ENCODE measurements at regions not wholly inside any gene's neighbourhood (a gene's known extent, or its start where the extent isn't known, plus 50 kb on each side); places are given as distances from the start of the nearest gene placed in this dataset.

DNA sequence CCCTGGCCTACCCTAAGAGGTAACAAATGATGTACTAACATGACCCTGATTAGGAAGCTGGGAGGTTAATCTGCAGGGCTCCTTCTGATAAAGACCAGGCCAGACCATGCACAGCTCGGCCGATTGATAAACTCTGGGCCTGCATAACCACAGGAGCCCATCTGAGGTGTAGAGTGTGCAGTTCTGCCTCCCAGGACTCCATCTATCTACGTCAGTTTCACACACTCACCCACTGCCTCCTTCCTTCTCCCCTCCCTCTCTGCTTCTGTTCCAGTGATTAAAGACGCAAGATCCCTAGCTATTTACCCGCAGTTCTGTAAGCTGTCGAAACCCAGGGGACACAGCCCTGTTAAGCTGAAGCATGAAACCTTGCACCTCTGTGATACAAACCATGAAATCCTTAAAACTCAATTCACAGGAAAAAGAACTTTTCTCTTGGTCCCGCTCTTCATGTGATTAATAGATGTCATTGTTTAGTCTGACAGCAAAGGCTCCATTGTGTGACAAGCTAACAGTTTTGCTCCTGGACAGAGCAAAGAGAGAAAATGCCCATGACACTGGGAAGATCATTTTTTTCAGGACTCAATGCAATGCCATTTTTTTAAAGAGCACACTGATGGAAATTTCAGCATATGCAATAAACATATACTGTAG lies 470.6 kb downstream of the MAFB start:
- Mint-ChIP-seq H3K27me3 (peaks cover 3% of the 10 kb centered on the region), H3K27ac (peak overlapping the region; percentile 43), H3K4me3 (ENCODE audit: low read depth) (no peak overlapping the region), H3K4me1 (ENCODE audit: low read depth) (peaks cover 13% of the 10 kb centered on the region), H3K36me3 (ENCODE audit: insufficient read depth) (no peaks in the 10 kb centered on the region), H3K9me3 (ENCODE audit: low read depth) (peaks cover 2% of the 10 kb centered on the region)
- no peak for DNase-seq (ENCODE audit: low spot score, unreplicated experiment)
- TF ChIP-seq, protein P1, sequence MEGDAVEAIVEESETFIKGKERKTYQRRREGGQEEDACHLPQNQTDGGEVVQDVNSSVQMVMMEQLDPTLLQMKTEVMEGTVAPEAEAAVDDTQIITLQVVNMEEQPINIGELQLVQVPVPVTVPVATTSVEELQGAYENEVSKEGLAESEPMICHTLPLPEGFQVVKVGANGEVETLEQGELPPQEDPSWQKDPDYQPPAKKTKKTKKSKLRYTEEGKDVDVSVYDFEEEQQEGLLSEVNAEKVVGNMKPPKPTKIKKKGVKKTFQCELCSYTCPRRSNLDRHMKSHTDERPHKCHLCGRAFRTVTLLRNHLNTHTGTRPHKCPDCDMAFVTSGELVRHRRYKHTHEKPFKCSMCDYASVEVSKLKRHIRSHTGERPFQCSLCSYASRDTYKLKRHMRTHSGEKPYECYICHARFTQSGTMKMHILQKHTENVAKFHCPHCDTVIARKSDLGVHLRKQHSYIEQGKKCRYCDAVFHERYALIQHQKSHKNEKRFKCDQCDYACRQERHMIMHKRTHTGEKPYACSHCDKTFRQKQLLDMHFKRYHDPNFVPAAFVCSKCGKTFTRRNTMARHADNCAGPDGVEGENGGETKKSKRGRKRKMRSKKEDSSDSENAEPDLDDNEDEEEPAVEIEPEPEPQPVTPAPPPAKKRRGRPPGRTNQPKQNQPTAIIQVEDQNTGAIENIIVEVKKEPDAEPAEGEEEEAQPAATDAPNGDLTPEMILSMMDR (IDR thresholded peaks at IDR 0.05; ENCODE audit: unreplicated experiment), result no peak

DNA sequence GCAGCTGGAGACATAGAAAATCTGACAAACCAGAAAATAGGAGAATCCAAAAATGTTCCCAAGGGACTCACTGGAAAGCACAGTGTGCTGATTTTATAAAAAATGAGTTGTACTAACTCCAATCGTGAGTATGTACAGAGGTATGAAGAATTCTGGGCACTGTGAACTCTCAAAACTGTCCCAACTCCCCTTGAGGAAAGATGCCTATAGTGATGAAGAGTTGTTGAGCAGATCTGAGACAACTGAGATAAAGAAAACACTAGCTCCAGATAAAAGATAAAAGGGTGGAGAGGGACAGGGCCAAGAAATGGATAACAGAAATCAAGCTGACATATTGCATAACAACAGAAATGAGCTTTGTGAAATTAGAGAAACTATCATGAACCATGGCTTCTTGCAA lies 481.4 kb downstream of the MAFB start:
- TF ChIP-seq, protein P1 (IDR thresholded peaks at IDR 0.05; ENCODE audit: unreplicated experiment), result no peak
- peaks cover 12% of the 10 kb centered on the region for H3K9me3 Mint-ChIP-seq (ENCODE audit: low read depth)
- peaks cover 2% of the 10 kb centered on the region for H3K36me3 Mint-ChIP-seq (ENCODE audit: insufficient read depth)
- H3K4me3 Mint-ChIP-seq (ENCODE audit: low read depth), result no peak overlapping the region
- H3K4me1 Mint-ChIP-seq (ENCODE audit: low read depth), result peaks cover 4% of the 10 kb centered on the region
- H3K27me3 Mint-ChIP-seq, result peaks cover 3% of the 10 kb centered on the region
- no peak for DNase-seq (ENCODE audit: low spot score, unreplicated experiment)
- H3K27ac Mint-ChIP-seq, result no peak overlapping the region

DNA sequence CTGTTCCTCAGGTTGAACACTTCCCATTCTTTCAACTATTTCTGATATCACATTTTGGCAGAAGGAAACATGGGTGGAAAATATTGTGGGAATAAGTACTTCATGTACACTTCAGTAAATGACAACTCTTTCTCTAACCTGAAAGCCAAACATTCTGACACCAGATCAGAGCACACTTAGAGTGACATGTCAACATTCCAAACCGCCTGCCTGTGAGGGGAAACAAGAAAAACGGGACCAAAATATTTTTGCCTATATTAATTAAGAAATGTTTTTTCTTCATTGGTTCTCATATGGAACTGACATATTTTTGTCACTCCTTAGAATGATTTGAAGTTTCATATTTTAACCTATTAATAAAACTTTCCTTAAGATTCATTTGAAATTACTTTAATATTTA lies 483.1 kb downstream of the MAFB start:
- Mint-ChIP-seq H3K4me1 (ENCODE audit: low read depth) (peaks cover 2% of the 10 kb centered on the region), H3K27ac (no peak overlapping the region), H3K36me3 (ENCODE audit: insufficient read depth) (peaks cover 2% of the 10 kb centered on the region), H3K27me3 (peaks cover 3% of the 10 kb centered on the region), H3K4me3 (ENCODE audit: low read depth) (no peak overlapping the region), H3K9me3 (ENCODE audit: low read depth) (peaks cover 12% of the 10 kb centered on the region)
- no peak for DNase-seq (ENCODE audit: low spot score, unreplicated experiment)
- TF ChIP-seq, protein P1 (IDR thresholded peaks at IDR 0.05; ENCODE audit: unreplicated experiment), result no peak

DNA sequence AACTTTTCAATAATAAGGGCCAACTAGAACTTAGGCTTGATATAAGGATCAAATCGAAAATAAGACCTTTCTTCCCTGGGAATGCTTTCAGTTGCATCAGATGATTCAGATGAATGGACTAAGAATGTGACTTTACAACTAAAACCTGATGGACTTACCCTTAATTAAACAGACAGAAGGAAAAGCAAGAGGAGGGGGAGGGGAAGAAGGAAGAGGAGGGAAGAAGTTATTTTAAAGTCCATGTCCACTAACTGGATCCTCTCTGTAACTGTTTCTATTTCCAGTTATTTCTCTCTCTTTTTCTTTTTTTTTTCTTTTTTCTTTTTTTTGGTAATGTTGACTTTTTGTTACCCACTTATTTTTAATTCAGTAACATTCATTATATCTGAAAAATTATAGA lies 486.0 kb downstream of the MAFB start:
- peaks cover 4% of the 10 kb centered on the region for H3K9me3 Mint-ChIP-seq (ENCODE audit: low read depth)
- H3K4me1 Mint-ChIP-seq (ENCODE audit: low read depth), result peaks cover 2% of the 10 kb centered on the region
- no peak overlapping the region for H3K4me3 Mint-ChIP-seq (ENCODE audit: low read depth)
- no peak overlapping the region for H3K27ac Mint-ChIP-seq
- no peak for DNase-seq (ENCODE audit: low spot score, unreplicated experiment)
- H3K36me3 Mint-ChIP-seq (ENCODE audit: insufficient read depth), result peaks cover 2% of the 10 kb centered on the region
- peaks cover 3% of the 10 kb centered on the region for H3K27me3 Mint-ChIP-seq
- TF ChIP-seq, protein P1 (IDR thresholded peaks at IDR 0.05; ENCODE audit: unreplicated experiment), result no peak

DNA sequence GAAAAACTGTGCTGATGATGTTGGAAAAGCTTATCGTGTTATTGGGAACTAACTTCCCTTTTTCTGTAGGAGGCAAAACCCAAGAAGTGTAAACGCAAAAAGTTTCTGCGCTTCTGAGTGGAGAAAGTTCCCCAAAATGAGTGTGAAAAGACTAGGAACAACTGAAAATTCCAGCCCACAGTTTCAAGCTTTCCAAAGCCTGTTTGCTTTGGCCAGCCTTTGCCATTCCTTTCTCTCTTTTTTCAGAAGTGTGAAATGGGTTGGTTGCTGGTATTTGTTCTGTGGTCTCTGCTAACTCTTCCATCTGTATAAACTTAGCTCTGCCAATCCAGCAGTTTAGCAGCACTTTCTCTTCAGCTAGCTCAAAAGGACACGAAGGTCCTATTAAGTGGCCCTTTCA lies 491.3 kb downstream of the MAFB start:
- H3K4me3 Mint-ChIP-seq (ENCODE audit: low read depth), result no peak overlapping the region
- TF ChIP-seq, protein P1 (IDR thresholded peaks at IDR 0.05; ENCODE audit: unreplicated experiment), result no peak
- H3K27ac Mint-ChIP-seq, result no peak overlapping the region
- peaks cover 11% of the 10 kb centered on the region for H3K4me1 Mint-ChIP-seq (ENCODE audit: low read depth)
- no peaks in the 10 kb centered on the region for H3K27me3 Mint-ChIP-seq
- no peaks in the 10 kb centered on the region for H3K36me3 Mint-ChIP-seq (ENCODE audit: insufficient read depth)
- no peaks in the 10 kb centered on the region for H3K9me3 Mint-ChIP-seq (ENCODE audit: low read depth)
- no peak for DNase-seq (ENCODE audit: low spot score, unreplicated experiment)

All from progenitor cell of endocrine pancreas (in vitro differentiated cells).